ENCODE measurements at regions not wholly inside any gene's neighbourhood (a gene's known extent, or its start where the extent isn't known, plus 50 kb on each side); places are given as distances from the start of the nearest gene placed in this dataset.
A peak's percentile ranks its signal among the peaks of the same experiment; 100 is the strongest.

DNA sequence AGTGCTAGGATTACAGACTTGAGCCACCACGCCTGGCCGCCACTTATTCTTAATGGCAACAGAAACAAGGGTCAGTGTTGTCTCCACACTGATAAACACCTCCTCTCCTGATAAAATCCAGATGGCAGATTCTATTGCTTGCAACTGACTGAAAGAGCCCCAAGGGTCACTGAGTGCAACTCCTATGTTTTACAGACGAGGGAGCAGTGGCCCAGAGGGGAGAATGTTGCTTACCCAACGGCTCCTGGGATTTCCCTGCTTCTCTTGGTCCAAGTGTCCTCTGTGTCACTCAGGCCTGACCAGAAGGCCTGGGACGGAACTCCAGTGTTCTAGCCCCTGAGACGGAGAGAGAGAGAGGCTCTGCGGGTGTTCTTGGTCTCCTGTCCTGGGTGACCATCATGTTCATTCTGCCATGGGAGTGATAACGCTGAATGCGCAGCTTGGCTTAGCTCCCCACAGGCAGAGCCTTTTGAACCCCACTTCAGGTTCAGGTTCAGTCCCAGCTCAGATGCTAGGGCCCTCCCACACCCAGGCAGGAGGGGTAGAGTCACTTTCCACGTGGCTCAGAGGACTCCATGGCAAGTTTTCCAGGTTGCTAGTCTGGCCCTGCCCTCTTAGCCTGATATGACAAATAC, 77.3 kb upstream of the NLRP1 start:
- H3K27ac ChIP-seq = peak overlapping the region; percentile 42
- no peaks in the 10 kb centered on the region for H3K9me3 ChIP-seq (ENCODE audit: low read depth)
- TF ChIP-seq, protein P1, sequence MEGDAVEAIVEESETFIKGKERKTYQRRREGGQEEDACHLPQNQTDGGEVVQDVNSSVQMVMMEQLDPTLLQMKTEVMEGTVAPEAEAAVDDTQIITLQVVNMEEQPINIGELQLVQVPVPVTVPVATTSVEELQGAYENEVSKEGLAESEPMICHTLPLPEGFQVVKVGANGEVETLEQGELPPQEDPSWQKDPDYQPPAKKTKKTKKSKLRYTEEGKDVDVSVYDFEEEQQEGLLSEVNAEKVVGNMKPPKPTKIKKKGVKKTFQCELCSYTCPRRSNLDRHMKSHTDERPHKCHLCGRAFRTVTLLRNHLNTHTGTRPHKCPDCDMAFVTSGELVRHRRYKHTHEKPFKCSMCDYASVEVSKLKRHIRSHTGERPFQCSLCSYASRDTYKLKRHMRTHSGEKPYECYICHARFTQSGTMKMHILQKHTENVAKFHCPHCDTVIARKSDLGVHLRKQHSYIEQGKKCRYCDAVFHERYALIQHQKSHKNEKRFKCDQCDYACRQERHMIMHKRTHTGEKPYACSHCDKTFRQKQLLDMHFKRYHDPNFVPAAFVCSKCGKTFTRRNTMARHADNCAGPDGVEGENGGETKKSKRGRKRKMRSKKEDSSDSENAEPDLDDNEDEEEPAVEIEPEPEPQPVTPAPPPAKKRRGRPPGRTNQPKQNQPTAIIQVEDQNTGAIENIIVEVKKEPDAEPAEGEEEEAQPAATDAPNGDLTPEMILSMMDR (IDR thresholded peaks at IDR 0.05; ENCODE audit: low read depth, low read length) = no peak
- H3K4me1 ChIP-seq (ENCODE audit: low read depth) = peaks cover 7% of the 10 kb centered on the region
- H3K4me3 ChIP-seq = no peak overlapping the region
- no peaks in the 10 kb centered on the region for H3K36me3 ChIP-seq
- DNase-seq (ENCODE audit: low read depth in 1 of 2, low spot score in 1 of 2) = peak in 1 of 2 donors; percentile 73
- no peaks in the 10 kb centered on the region for H3K27me3 ChIP-seq

- peaks cover 7% of the 10 kb centered on the region for H3K4me1 ChIP-seq (ENCODE audit: low read depth)
- H3K9me3 ChIP-seq (ENCODE audit: low read depth) = no peaks in the 10 kb centered on the region
- peak in 1 of 2 donors; percentile 31 for DNase-seq (ENCODE audit: low read depth in 1 of 2, low spot score in 1 of 2)
- TF ChIP-seq, protein P1 (IDR thresholded peaks at IDR 0.05; ENCODE audit: low read depth, low read length) = no peak
- H3K36me3 ChIP-seq = no peaks in the 10 kb centered on the region
- no peak overlapping the region for H3K4me3 ChIP-seq
- no peaks in the 10 kb centered on the region for H3K27me3 ChIP-seq
- H3K27ac ChIP-seq = peak overlapping the region; percentile 42
These were observed 78.2 kb upstream of the NLRP1 start for GRCh38 chr17:5662409-5663085.

- H3K27ac ChIP-seq = no peak overlapping the region
- no peaks in the 10 kb centered on the region for H3K9me3 ChIP-seq (ENCODE audit: low read depth)
- TF ChIP-seq, protein P1 (IDR thresholded peaks at IDR 0.05; ENCODE audit: low read depth, low read length) = no peak
- no peak overlapping the region for H3K4me3 ChIP-seq
- no peaks in the 10 kb centered on the region for H3K36me3 ChIP-seq
- no peaks in the 10 kb centered on the region for H3K27me3 ChIP-seq
- peaks cover 7% of the 10 kb centered on the region for H3K4me1 ChIP-seq (ENCODE audit: low read depth)
- peak in 1 of 2 donors; percentile 19 for DNase-seq (ENCODE audit: low read depth in 1 of 2, low spot score in 1 of 2)
These were observed 80.9 kb upstream of the NLRP1 start for GRCh38 chr17:5665164-5665563.

DNA sequence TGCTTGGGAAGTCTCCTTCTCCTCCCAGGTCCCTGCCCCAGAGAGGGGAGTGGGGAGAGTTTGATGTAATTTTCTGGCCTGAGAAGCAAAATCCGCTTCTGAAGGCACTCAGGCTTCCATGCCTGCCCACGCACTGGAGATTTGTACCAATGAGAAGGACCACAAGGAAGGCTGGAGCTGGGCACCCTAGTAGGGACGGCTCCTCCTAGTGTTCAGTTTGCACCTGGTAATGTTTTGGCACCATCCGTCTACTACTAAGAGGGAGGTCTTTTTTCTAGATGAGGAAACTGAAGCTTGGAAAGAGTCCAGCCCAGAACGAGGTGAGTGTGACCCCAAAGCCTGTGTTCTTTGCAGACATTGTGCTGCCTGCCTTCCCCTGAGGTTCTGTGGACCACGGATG, 83.6 kb upstream of the NLRP1 start:
- no peak overlapping the region for H3K4me3 ChIP-seq
- no peak overlapping the region for H3K27ac ChIP-seq
- no peaks in the 10 kb centered on the region for H3K9me3 ChIP-seq (ENCODE audit: low read depth)
- H3K4me1 ChIP-seq (ENCODE audit: low read depth) = no peaks in the 10 kb centered on the region
- H3K27me3 ChIP-seq = no peaks in the 10 kb centered on the region
- TF ChIP-seq, protein P1 (IDR thresholded peaks at IDR 0.05; ENCODE audit: low read depth, low read length) = no peak
- H3K36me3 ChIP-seq = no peaks in the 10 kb centered on the region
- no peak for DNase-seq (ENCODE audit: low read depth in 1 of 2, low spot score in 1 of 2)

- H3K4me3 ChIP-seq = no peak overlapping the region
- H3K4me1 ChIP-seq (ENCODE audit: low read depth) = no peaks in the 10 kb centered on the region
- H3K9me3 ChIP-seq (ENCODE audit: low read depth) = no peaks in the 10 kb centered on the region
- no peak overlapping the region for H3K27ac ChIP-seq
- DNase-seq (ENCODE audit: low read depth in 1 of 2, low spot score in 1 of 2) = no peak
- no peaks in the 10 kb centered on the region for H3K36me3 ChIP-seq
- H3K27me3 ChIP-seq = no peaks in the 10 kb centered on the region
- TF ChIP-seq, protein P1 (IDR thresholded peaks at IDR 0.05; ENCODE audit: low read depth, low read length) = no peak
These were observed 84.3 kb upstream of the NLRP1 start for GRCh38 chr17:5668557-5669138.
